ENCODE measurements at regions not wholly inside any gene's neighbourhood (a gene's known extent, or its start where the extent isn't known, plus 50 kb on each side); places are given as distances from the start of the nearest gene placed in this dataset.

DNA sequence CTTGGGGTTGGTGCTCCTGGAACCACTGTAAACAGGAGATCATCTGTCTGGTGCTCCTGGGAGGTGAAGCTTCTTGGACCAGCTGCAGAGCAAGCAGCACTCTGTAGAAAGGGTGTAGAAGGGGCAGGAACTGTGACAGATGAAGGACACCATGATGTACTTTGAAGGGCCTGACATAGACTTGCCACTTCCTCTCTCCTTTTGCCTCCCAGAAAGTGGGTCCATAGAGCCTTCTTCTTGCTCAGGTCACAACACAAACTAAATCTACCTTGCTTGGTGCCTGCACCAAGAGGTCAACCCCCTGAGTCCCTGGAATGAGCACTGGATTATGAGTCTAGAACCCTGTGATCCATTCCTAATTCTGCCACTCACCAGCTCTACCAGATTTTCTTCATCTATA, 176.1 kb upstream of the HES1 start:
- Histone ChIP-seq H3K79me2 (ENCODE audit: control insufficient read depth, insufficient read depth, low read length) (no peaks in the 10 kb centered on the region), H3K4me1 (ENCODE audit: control insufficient read depth, extremely low read depth, insufficient read depth, low read length) (no peaks in the 10 kb centered on the region), H3K4me3 (ENCODE audit: control insufficient read depth in 2 of 3, extremely low read depth in 1 of 3, insufficient read depth in 2 of 3, low read depth in 1 of 3, low read length in 3 of 3) (no peak overlapping the region), H4K20me1 (ENCODE audit: control insufficient read depth, extremely low read depth, insufficient read depth, low read length) (no peaks in the 10 kb centered on the region), H3K9ac (ENCODE audit: control insufficient read depth, extremely low read depth, insufficient read depth, low read length) (no peak overlapping the region), H3K9me1 (ENCODE audit: control insufficient read depth, extremely low read depth, insufficient read depth, low read length) (no peaks in the 10 kb centered on the region), H3K27ac (ENCODE audit: control insufficient read depth, insufficient read depth, low read length) (no peak overlapping the region), H2AFZ (ENCODE audit: control insufficient read depth, low read length) (no peak overlapping the region), H3K36me3 (ENCODE audit: control insufficient read depth in 2 of 2, extremely low read depth in 1 of 2, insufficient read depth in 2 of 2, low read length in 2 of 2) (no peaks in the 10 kb centered on the region), H3K4me2 (ENCODE audit: control insufficient read depth, extremely low read depth, insufficient read depth, low read depth, low read length) (no peak overlapping the region), H3K27me3 (ENCODE audit: control insufficient read depth, extremely low read depth, insufficient read depth, low read length) (no peaks in the 10 kb centered on the region), H3K9me3 (ENCODE audit: control insufficient read depth, low read depth, low read length) (no peaks in the 10 kb centered on the region)
- dilution Hi-C loops (cut with MboI; ENCODE audit: extremely low pct_ligation_motif_present, low sequenced_read_pairs): no loop called here
- no peak for FAIRE-seq
- DNase-seq (ENCODE audit: low read depth, low spot score): no peak
- no peak for TF ChIP-seq EZH2 (IDR thresholded peaks at IDR 0.05; ENCODE audit: low read length)
- TF ChIP-seq, protein P1, sequence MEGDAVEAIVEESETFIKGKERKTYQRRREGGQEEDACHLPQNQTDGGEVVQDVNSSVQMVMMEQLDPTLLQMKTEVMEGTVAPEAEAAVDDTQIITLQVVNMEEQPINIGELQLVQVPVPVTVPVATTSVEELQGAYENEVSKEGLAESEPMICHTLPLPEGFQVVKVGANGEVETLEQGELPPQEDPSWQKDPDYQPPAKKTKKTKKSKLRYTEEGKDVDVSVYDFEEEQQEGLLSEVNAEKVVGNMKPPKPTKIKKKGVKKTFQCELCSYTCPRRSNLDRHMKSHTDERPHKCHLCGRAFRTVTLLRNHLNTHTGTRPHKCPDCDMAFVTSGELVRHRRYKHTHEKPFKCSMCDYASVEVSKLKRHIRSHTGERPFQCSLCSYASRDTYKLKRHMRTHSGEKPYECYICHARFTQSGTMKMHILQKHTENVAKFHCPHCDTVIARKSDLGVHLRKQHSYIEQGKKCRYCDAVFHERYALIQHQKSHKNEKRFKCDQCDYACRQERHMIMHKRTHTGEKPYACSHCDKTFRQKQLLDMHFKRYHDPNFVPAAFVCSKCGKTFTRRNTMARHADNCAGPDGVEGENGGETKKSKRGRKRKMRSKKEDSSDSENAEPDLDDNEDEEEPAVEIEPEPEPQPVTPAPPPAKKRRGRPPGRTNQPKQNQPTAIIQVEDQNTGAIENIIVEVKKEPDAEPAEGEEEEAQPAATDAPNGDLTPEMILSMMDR (optimal IDR thresholded peaks at IDR 0.05 in 1 of 3, IDR thresholded peaks at IDR 0.05 in 1 of 3, conservative IDR thresholded peaks at IDR 0.05 in 1 of 3; ENCODE audit: extremely low read depth in 1 of 3, insufficient read depth in 2 of 3, low read length in 3 of 3): no peak

DNA sequence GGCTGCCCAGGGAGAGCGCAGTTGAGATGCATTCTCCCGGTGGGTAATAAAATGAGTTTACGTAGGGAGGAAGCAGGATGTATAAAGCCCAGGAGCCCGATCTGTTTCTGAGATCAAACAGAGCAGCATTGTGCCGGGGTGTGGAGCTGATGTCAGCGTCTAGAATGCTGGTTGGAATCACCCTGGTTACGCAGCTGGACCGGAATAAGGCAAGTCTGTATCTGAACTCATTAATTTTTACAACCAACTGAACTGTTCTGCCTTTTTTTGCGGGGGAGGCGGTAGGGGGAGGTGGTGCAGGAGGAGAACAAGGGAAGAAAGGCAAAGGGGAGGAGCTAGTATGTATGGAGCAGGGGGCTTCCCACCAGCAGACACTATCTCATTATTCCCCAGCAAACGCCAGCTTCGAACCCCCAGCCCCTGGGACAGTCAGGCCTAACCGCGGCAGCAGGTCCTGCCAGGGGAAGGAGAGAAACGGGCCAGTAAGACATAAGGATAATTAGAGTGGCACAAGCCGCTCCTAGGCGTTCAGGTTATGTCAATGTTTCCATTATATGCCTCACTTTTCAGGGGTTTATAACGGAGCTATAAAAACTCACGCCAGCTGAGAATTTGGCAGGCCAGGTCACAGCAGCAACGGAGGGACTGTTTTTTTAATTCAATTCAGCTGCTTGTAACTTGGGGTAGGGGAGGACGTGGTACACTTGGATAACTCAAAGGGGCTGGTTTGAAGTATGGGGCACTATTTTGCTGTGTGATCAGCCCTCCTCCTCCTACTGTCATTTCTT, 175.3 kb upstream of the HES1 start:
- DNase-seq (ENCODE audit: low read depth, low spot score): no peak
- no peak for FAIRE-seq
- Histone ChIP-seq H3K79me2 (ENCODE audit: control insufficient read depth, insufficient read depth, low read length) (no peaks in the 10 kb centered on the region), H3K9me1 (ENCODE audit: control insufficient read depth, extremely low read depth, insufficient read depth, low read length) (no peaks in the 10 kb centered on the region), H4K20me1 (ENCODE audit: control insufficient read depth, extremely low read depth, insufficient read depth, low read length) (no peaks in the 10 kb centered on the region), H2AFZ (ENCODE audit: control insufficient read depth, low read length) (no peak overlapping the region), H3K27me3 (ENCODE audit: control insufficient read depth, extremely low read depth, insufficient read depth, low read length) (no peaks in the 10 kb centered on the region), H3K9ac (ENCODE audit: control insufficient read depth, extremely low read depth, insufficient read depth, low read length) (no peak overlapping the region), H3K4me3 (ENCODE audit: control insufficient read depth in 2 of 3, extremely low read depth in 1 of 3, insufficient read depth in 2 of 3, low read depth in 1 of 3, low read length in 3 of 3) (no peak overlapping the region), H3K36me3 (ENCODE audit: control insufficient read depth in 2 of 2, extremely low read depth in 1 of 2, insufficient read depth in 2 of 2, low read length in 2 of 2) (no peaks in the 10 kb centered on the region), H3K4me2 (ENCODE audit: control insufficient read depth, extremely low read depth, insufficient read depth, low read depth, low read length) (no peak overlapping the region), H3K27ac (ENCODE audit: control insufficient read depth, insufficient read depth, low read length) (no peak overlapping the region), H3K4me1 (ENCODE audit: control insufficient read depth, extremely low read depth, insufficient read depth, low read length) (no peaks in the 10 kb centered on the region), H3K9me3 (ENCODE audit: control insufficient read depth, low read depth, low read length) (no peaks in the 10 kb centered on the region)
- TF ChIP-seq, protein P1 (optimal IDR thresholded peaks at IDR 0.05 in 1 of 3, IDR thresholded peaks at IDR 0.05 in 1 of 3, conservative IDR thresholded peaks at IDR 0.05 in 1 of 3; ENCODE audit: extremely low read depth in 1 of 3, insufficient read depth in 2 of 3, low read length in 3 of 3): no peak
- dilution Hi-C loops (cut with MboI; ENCODE audit: extremely low pct_ligation_motif_present, low sequenced_read_pairs): no loop called here

Data from keratinocyte (primary cell).